HG02970 (cell line): ENCODE measurements at regions not wholly inside any gene's neighbourhood (a gene's known extent, or its start where the extent isn't known, plus 50 kb on each side); places are given as distances from the start of the nearest gene placed in this dataset.
"Not testable (repeated sequence)": the region's sequence is repeated elsewhere in the genome, so short reads cannot be mapped to it uniquely, and the experiment has no call there.

Source experiments
- ATAC-seq: cut with Tn5 transposase; IDR thresholded peaks from one replicate; pipeline ENCODE4 v1.9.1; 2021; ENCODE audit warnings: mild to moderate bottlenecking, moderate library complexity, moderate number of reproducible peaks; ENCODE audit not compliant: unreplicated experiment, low FRiP score

- no peak for ATAC-seq
These were observed 612.6 kb upstream of the CITED2 start for GRCh38 chr6:139987091-139987490.

- ATAC-seq, result no peak
These were observed 610.9 kb upstream of the CITED2 start for GRCh38 chr6:139985236-139985815.

- ATAC-seq, result no peak
These were observed 609.9 kb upstream of the CITED2 start for GRCh38 chr6:139984317-139984716.

GRCh38 chr6:139983555-139984276 is 609.3 kb upstream of the CITED2 start:
- no peak for ATAC-seq

GRCh38 chr6:139982652-139983295 is 608.3 kb upstream of the CITED2 start:
- no peak for ATAC-seq

- ATAC-seq, result no peak
These were observed 607.7 kb upstream of the CITED2 start for GRCh38 chr6:139982195-139982594.

GRCh38 chr6:139981768-139982181 is 607.3 kb upstream of the CITED2 start:
- ATAC-seq, result no peak

GRCh38 chr6:139981066-139981624 is 606.7 kb upstream of the CITED2 start:
- ATAC-seq, result no peak

- not testable (repeated sequence) for ATAC-seq
These were observed 606.2 kb upstream of the CITED2 start for GRCh38 chr6:139980631-139981030.

GRCh38 chr6:139979021-139979725 is 604.7 kb upstream of the CITED2 start:
- no peak for ATAC-seq

- ATAC-seq, result no peak
These were observed 603.5 kb upstream of the CITED2 start for GRCh38 chr6:139977887-139978332.

GRCh38 chr6:139973669-139974344 is 599.4 kb upstream of the CITED2 start:
- no peak for ATAC-seq

GRCh38 chr6:139972116-139972515 is 597.7 kb upstream of the CITED2 start:
- no peak for ATAC-seq

- no peak for ATAC-seq
These were observed 596.1 kb upstream of the CITED2 start for GRCh38 chr6:139970591-139970991.

GRCh38 chr6:139967497-139967896 is 593.0 kb upstream of the CITED2 start:
- ATAC-seq, result no peak

GRCh38 chr6:139965393-139965792 is 590.9 kb upstream of the CITED2 start:
- no peak for ATAC-seq

GRCh38 chr6:139964737-139965136 is 590.3 kb upstream of the CITED2 start:
- no peak for ATAC-seq

GRCh38 chr6:139962654-139963347 is 588.4 kb upstream of the CITED2 start:
- ATAC-seq, result no peak

GRCh38 chr6:139961190-139961589 is 586.7 kb upstream of the CITED2 start:
- ATAC-seq, result no peak

GRCh38 chr6:139960671-139961070 is 586.2 kb upstream of the CITED2 start:
- ATAC-seq, result no peak
